ENCODE measurements at regions not wholly inside any gene's neighbourhood (a gene's known extent, or its start where the extent isn't known, plus 50 kb on each side); places are given as distances from the start of the nearest gene placed in this dataset.
A peak's percentile ranks its signal among the peaks of the same experiment; 100 is the strongest.

GRCh38 chr3:106372806-106373190 is 504.0 kb upstream of the CBLB start:
- no peak for TF ChIP-seq POLR2AphosphoS5 (IDR thresholded peaks at IDR 0.05)
- TF ChIP-seq POLR2A (IDR thresholded peaks at IDR 0.05): no peak
- no peak for TF ChIP-seq CTCF (IDR thresholded peaks at IDR 0.05)
- TF ChIP-seq EP300 (IDR thresholded peaks at IDR 0.05): no peak
- ATAC-seq (ENCODE audit: low FRiP score in 2 of 2) (no peak), DNase-seq (no peak)
- Histone ChIP-seq H3K4me3 (no peak overlapping the region), H3K36me3 (no peaks in the 10 kb centered on the region), H3K27me3 (no peaks in the 10 kb centered on the region), H3K9me3 (no peaks in the 10 kb centered on the region), H3K4me1 (no peaks in the 10 kb centered on the region), H3K27ac (no peak overlapping the region)
- WGBS, 2 donors: 69 to 88% methylated on average over 1 of the region's 1 CpG

DNA sequence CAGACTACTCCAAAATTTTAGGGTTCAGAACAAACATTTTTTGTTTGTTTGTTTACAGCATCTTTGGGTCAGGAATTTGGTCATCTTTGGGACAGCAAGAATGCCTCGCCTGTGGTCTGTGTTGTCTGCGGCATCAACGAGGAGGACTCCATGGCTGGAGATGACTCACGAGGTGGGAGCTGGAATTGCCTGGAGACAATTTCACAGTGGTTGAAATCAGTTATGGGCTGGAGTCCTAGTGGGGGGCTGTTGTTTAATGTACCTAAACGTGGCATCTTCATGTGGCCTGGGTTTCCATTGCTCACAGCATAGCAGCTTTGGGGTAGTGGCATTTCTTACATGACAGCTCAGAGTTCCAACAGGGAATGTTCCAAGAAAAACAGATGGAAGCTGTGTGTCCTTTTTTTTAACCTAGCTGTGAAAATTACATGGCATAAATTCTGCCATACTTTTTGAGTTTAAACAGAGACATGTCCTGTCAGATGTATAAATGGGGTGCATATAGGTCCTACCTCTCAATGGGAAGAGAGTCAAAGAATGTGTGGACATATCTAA is 507.3 kb upstream of the CBLB start:
- H3K9me3 ChIP-seq: no peaks in the 10 kb centered on the region
- DNase-seq: no peak
- no peak overlapping the region for H3K27ac ChIP-seq
- no peak for TF ChIP-seq CTCF (IDR thresholded peaks at IDR 0.05)
- TF ChIP-seq EP300 (IDR thresholded peaks at IDR 0.05): no peak
- TF ChIP-seq POLR2A (IDR thresholded peaks at IDR 0.05): no peak
- no peak for TF ChIP-seq POLR2AphosphoS5 (IDR thresholded peaks at IDR 0.05)
- H3K4me3 ChIP-seq: no peak overlapping the region
- H3K27me3 ChIP-seq: no peaks in the 10 kb centered on the region
- ATAC-seq (ENCODE audit: low FRiP score in 2 of 2): no peak
- WGBS, 2 donors: 90 to 94% methylated on average over 5 of the region's 5 CpGs
- no peaks in the 10 kb centered on the region for H3K36me3 ChIP-seq
- H3K4me1 ChIP-seq: no peaks in the 10 kb centered on the region

DNA sequence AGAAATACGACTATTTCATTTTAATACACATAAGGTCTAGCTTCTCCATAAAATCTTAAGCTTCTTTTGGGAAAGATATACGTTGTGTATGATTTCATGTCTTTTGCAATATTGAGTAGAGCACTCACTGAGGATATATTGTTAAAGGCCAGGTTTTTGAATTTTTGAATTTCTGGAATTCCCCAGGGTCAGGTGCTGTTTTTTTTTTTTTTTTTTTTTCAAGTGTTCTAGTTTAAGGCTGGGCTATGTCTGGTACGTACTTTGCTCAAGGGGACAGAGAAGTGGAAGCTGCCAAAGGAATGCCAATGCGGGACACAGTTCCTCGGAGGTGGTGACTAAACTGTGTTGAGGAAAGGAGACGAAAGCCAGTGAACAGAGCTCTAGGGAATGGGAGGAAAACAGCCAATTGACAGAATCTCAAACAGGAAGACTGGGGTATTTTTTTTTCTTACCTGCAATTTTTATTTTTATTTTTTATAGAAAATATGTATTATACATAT is 510.5 kb upstream of the CBLB start:
- Histone ChIP-seq H3K27me3 (no peaks in the 10 kb centered on the region), H3K36me3 (no peaks in the 10 kb centered on the region), H3K27ac (no peak overlapping the region), H3K4me1 (no peaks in the 10 kb centered on the region), H3K4me3 (no peak overlapping the region), H3K9me3 (no peaks in the 10 kb centered on the region)
- TF ChIP-seq CTCF (IDR thresholded peaks at IDR 0.05): no peak
- TF ChIP-seq POLR2AphosphoS5 (IDR thresholded peaks at IDR 0.05): no peak
- no peak for TF ChIP-seq EP300 (IDR thresholded peaks at IDR 0.05)
- TF ChIP-seq POLR2A (IDR thresholded peaks at IDR 0.05): no peak
- DNase-seq: peak in 1 of 2 donors; percentile 62
- 65 to 70% methylated on average over 6 of the region's 6 CpGs for WGBS, 2 donors
- ATAC-seq (ENCODE audit: low FRiP score in 2 of 2): peak in 1 of 2 donors; percentile 78

DNA sequence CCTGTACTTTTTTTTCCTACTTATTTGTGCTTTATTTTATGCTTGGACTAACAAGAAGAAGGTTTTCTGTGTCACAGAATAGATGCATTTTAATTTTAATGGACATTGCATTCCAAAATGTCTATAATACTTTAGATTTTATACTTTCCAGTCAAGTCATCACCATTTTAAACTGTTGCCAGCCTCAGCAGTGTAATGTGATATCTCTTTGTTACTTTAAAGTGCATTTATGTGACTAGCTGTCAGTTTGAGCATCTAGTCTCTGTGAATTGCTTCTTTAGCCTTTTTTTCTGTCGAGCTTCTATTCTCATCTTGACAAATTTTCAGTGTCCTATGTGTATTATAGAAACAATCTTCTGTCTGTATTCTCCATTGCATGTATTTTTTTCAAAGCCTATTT is 511.4 kb upstream of the CBLB start:
- 70% methylated on average over 1 of the region's 1 CpG for WGBS, 2 donors
- no peaks in the 10 kb centered on the region for H3K27me3 ChIP-seq
- no peaks in the 10 kb centered on the region for H3K4me1 ChIP-seq
- ATAC-seq (ENCODE audit: low FRiP score in 2 of 2) (no peak), DNase-seq (no peak)
- no peak overlapping the region for H3K27ac ChIP-seq
- H3K36me3 ChIP-seq: no peaks in the 10 kb centered on the region
- TF ChIP-seq POLR2AphosphoS5 (IDR thresholded peaks at IDR 0.05): no peak
- TF ChIP-seq POLR2A (IDR thresholded peaks at IDR 0.05): no peak
- TF ChIP-seq EP300 (IDR thresholded peaks at IDR 0.05): no peak
- TF ChIP-seq CTCF (IDR thresholded peaks at IDR 0.05): no peak
- H3K9me3 ChIP-seq: no peaks in the 10 kb centered on the region
- no peak overlapping the region for H3K4me3 ChIP-seq

DNA sequence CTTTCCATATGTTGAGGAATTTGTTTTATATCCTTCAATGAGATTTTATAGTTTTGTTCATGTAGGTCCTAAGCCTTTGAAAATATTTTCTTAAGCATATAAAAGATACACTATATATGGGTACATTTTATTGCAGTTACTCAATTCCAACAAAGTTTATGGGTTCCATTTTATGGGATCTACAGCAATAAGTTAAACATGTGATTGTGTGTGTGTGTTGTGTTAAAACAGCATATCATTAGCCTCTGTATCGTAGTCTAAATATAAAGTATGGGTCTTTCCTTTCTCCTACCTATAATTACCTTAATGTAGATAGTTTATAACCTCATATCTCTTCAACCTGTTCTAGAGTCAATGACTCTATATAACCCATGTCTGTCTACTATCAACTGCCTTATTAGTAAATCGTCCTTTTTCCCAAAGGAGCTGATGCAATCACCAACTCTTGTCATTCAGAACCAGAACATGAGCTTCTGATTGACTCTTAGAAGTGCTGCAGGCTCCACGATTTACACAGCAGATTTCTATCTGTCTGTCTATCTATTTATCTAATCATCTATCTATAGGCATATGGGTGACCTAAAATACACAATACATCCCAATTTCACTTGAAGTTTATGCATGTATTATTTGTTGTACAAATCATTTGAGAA is 512.6 kb upstream of the CBLB start:
- 81 to 85% methylated on average over 3 of the region's 3 CpGs for WGBS, 2 donors
- ATAC-seq (ENCODE audit: low FRiP score in 2 of 2): no peak
- no peak overlapping the region for H3K27ac ChIP-seq

More for the DNA sequence above, 512.6 kb upstream of the CBLB start:
- DNase-seq: no peak
- Histone ChIP-seq H3K27me3 (no peaks in the 10 kb centered on the region), H3K9me3 (no peaks in the 10 kb centered on the region), H3K4me1 (no peaks in the 10 kb centered on the region), H3K36me3 (no peaks in the 10 kb centered on the region), H3K4me3 (no peak overlapping the region)
- TF ChIP-seq POLR2A (IDR thresholded peaks at IDR 0.05) (no peak), CTCF (IDR thresholded peaks at IDR 0.05) (no peak), POLR2AphosphoS5 (IDR thresholded peaks at IDR 0.05) (no peak), EP300 (IDR thresholded peaks at IDR 0.05) (no peak)

Measured in upper lobe of left lung (tissue), 6 donors.